ENCODE measurements at regions not wholly inside any gene's neighbourhood (a gene's known extent, or its start where the extent isn't known, plus 50 kb on each side); places are given as distances from the start of the nearest gene placed in this dataset.
A peak's percentile ranks its signal among the peaks of the same experiment; 100 is the strongest.

DNA sequence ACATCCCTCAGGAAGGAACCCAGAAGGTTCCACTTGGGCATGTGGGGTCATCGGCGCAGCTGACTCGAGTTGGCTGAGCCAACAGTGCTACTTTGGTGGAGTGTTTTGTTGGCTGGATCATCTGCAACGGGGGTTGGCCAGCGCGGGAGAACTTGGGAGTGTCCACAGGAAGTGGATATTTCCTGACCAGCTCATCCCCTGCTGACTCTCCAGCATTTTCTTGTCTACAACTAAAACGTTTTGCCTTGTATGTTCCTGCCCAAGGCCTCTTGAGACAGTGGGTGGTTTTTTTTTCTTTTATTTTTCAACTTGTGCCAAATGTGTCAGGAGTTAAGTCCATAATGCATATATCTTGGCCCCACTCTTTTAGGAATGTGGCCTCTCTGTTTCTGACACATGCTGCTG lies 208.6 kb downstream of the ZNF365 start:
- H3K4me3 ChIP-seq (ENCODE audit: low read depth, low read length): no peak overlapping the region
- DNase-seq (ENCODE audit: low read depth): peak; percentile 99
- TF ChIP-seq, protein P1, sequence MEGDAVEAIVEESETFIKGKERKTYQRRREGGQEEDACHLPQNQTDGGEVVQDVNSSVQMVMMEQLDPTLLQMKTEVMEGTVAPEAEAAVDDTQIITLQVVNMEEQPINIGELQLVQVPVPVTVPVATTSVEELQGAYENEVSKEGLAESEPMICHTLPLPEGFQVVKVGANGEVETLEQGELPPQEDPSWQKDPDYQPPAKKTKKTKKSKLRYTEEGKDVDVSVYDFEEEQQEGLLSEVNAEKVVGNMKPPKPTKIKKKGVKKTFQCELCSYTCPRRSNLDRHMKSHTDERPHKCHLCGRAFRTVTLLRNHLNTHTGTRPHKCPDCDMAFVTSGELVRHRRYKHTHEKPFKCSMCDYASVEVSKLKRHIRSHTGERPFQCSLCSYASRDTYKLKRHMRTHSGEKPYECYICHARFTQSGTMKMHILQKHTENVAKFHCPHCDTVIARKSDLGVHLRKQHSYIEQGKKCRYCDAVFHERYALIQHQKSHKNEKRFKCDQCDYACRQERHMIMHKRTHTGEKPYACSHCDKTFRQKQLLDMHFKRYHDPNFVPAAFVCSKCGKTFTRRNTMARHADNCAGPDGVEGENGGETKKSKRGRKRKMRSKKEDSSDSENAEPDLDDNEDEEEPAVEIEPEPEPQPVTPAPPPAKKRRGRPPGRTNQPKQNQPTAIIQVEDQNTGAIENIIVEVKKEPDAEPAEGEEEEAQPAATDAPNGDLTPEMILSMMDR (IDR thresholded peaks at IDR 0.05; ENCODE audit: insufficient read depth, low read length): no peak

DNA sequence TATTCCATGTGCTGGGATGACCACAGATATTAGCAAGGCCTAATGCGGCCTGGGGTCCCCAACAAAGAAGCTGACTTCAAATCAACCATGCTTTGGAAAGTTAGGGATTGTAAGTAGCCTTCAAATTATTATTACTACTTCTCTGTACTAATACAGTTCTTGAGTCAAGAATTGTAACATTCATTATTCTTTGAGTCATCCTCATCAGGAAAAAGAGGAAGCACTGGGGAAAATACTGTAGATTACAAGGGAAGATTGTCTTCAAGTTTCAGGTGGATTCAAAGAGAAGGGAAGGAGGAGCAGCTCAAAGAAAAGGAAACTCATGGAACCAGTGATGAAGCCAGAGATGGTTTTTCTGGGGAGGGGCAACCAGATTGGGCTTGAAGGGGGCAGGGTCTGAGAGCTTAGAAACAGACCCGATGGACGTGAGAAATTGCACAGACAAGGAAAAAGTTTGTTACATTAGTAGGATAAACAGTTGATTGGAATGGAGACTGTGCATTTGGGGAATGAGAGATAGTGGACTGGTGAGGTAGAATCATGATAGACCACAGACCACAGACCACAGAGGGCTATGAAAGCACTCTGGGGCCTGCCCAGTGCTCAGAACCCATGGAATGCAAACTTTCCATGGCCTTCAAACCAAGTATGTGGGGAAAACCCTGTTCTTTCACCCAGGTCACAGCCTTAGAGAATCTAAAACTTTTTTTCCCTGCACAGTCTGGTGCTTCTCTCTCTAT lies 209.9 kb downstream of the ZNF365 start:
- TF ChIP-seq, protein P1 (IDR thresholded peaks at IDR 0.05; ENCODE audit: insufficient read depth, low read length): no peak
- peak; percentile 95 for DNase-seq (ENCODE audit: low read depth)
- H3K4me3 ChIP-seq (ENCODE audit: low read depth, low read length): no peak overlapping the region

DNA sequence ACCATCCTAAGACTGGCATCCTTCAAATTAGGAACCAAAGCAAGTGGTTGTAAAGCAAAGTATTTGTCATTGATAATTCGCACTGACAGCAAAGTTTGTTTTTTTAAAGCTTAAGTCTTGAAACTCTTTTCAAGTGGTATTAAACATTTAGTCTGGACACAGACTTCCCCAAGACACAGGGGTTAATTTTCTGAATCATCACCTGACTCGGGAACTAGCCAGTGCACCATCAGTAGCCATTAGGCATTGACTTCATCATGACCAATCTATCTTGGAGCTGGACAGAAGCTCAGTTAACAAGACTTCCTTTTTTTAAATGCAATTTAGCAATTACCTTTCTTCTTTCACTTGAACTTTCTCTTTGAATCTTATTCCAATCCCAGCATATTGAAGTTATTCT lies 210.6 kb downstream of the ZNF365 start:
- H3K4me3 ChIP-seq (ENCODE audit: low read depth, low read length): no peak overlapping the region
- TF ChIP-seq, protein P1 (IDR thresholded peaks at IDR 0.05; ENCODE audit: insufficient read depth, low read length): no peak
- no peak for DNase-seq (ENCODE audit: low read depth)

- no peak overlapping the region for H3K4me3 ChIP-seq (ENCODE audit: low read depth, low read length)
- DNase-seq (ENCODE audit: low read depth): peak; percentile 82
- TF ChIP-seq, protein P1 (IDR thresholded peaks at IDR 0.05; ENCODE audit: insufficient read depth, low read length): no peak
These were observed 211.1 kb downstream of the ZNF365 start for GRCh38 chr10:62585211-62585775.

GRCh38 chr10:62587011-62587410 lies 212.8 kb downstream of the ZNF365 start:
- DNase-seq (ENCODE audit: low read depth): peak; percentile 24
- H3K4me3 ChIP-seq (ENCODE audit: low read depth, low read length): no peak overlapping the region
- TF ChIP-seq, protein P1 (IDR thresholded peaks at IDR 0.05; ENCODE audit: insufficient read depth, low read length): no peak

GRCh38 chr10:62588116-62588515 lies 213.9 kb downstream of the ZNF365 start:
- no peak overlapping the region for H3K4me3 ChIP-seq (ENCODE audit: low read depth, low read length)
- DNase-seq (ENCODE audit: low read depth): no peak
- TF ChIP-seq, protein P1 (IDR thresholded peaks at IDR 0.05; ENCODE audit: insufficient read depth, low read length): no peak
